Stimulated activated CD4-positive, alpha-beta T cell treated with anti-CD3 and anti-CD28 coated beads, Interleukin-15, amount 100 ng/mL, for 1 hour (primary cell): ENCODE measurements at regions not wholly inside any gene's neighbourhood (a gene's known extent, or its start where the extent isn't known, plus 50 kb on each side); places are given as distances from the start of the nearest gene placed in this dataset.

Experiments
- DNase-seq, 2 donors: peaks; one replicate each; pipeline ENCODE4 v3.0.0-alpha.2; 2020; ENCODE audit warnings: low read depth in 1 of 2, low spot score in 1 of 2

DNA sequence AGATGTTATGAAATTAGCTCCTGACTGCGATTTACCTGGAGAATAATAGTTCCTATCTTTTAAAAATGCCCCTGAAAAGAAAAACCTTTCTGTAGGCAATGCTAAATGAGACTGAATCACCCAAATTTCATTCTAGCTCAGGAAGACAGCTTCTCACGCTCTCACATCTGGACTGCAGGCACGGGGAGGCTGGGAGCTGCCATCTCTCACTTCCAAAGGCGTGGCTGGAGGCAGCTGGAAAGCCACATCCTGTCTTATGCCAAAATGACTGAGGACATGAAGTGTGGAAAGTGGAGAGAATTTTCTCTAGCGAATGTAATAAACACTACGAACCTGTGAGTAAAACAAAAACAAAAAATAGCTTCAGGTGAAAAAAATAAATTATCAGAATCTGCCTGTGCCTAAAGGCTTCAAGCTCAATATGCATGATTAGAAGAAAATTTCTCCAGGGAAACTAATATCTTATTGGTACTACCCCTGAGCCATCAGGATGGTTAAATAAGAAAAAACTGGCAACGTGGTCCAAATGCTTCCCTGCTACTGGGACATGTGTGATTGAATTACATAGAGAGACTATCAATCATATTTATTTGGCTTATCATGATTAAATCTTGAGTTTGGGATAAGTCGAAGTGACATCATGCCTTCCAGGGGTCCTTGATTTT is 58.1 kb upstream of the UBL3 start:
- no peak for DNase-seq

DNA sequence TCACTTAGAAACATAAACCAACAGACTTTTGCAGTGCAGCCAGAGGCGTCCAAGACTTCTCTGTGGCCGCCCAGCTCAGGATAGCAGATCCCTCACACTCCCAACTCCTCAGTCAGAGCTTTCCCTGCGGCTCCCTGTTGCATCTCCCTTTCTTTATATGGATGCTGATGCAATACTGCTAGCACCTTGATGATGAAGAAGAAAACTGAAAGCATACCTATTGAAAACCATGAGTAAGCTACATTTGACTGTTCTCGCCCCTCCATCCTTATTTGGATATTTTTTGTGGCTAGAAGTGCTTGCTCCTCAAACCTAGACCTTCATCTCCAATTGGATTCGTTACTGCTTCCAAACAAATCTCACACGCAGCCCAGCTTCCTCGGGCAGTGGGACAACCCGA is 57.3 kb upstream of the UBL3 start:
- no peak for DNase-seq

DNA sequence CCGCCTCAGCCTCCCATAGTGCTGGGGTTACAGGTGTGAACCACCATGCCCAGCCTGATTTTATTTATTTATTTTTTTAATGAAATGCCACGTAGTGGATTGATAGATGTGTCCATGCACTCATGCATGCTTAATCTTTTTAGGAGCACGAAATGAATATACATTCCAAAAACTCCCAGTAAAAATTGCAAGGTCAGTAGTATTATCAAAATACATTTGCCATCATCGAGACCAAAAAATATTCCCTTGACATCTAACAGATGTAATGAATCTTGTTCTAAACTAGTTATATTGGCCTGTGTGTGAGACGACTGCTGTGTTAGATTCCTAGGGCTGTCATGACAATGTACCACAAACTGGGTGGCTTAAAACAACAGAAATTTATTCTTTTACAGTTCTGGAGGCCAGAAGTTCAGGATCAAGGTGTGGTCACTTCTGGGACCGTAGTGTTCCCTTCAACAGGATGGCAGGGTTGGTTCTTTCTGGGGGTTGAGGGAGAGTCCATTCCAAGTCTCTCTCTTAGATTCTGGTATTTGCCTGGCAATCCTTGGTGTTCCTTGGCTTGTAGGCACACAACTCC is 56.1 kb upstream of the UBL3 start:
- DNase-seq, result no peak

DNA sequence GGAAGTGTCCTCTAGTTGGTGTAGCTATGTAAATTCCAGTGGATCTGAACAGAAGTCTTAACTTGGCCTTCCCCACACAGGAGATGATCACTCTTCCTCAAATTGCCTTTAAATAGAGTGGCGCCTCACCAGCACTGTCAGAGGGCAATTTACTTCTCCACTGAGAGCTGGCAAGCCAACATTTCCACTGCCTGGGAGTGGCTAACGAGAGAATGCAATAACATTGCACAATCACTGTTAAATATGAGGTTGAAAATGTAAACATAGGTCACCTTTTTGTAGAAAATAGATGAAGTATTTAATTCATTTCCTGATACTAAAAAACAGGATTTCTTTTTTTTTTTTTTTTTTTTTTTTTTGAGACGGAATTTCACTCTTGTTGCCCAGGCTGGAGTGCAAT is 55.4 kb upstream of the UBL3 start:
- DNase-seq, result no peak

DNA sequence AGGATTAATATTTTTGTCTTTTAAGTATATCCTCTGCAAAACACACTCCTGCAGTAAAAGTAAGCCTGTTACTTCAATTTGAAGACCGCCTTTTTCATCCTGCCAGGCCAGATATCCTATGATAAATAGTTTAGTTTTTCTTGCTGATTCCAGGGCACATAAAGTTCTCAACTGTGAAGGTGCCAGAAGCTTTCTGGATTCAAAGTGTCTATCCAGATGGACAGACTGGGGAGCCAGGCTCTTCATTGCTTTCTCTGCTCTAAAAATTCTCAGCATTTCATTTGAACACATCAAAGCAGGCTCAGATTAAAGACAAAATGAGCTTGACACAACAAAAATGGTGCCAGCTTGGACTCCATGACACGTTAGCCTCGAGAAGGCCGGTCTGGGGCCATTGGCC is 53.6 kb upstream of the UBL3 start:
- no peak for DNase-seq

DNA sequence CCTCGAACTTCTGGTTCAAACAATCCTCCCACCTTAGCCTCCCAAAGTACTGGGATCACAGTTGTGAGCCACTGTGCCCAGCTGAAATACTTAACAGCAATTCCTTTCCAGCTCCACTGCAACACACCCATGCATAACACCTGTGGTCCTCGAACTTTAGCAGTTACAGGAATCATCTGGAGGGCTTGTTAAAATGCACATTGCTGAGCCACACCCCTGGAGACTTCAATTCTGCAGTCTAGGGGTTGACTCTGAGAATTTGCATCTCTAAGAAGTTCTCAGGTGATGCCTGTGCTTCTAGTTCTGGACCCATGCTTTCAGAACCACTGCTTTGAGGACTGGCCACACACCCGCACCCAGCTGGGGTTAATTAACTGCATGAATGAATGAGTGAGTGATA is 53.1 kb upstream of the UBL3 start:
- DNase-seq, result no peak

DNA sequence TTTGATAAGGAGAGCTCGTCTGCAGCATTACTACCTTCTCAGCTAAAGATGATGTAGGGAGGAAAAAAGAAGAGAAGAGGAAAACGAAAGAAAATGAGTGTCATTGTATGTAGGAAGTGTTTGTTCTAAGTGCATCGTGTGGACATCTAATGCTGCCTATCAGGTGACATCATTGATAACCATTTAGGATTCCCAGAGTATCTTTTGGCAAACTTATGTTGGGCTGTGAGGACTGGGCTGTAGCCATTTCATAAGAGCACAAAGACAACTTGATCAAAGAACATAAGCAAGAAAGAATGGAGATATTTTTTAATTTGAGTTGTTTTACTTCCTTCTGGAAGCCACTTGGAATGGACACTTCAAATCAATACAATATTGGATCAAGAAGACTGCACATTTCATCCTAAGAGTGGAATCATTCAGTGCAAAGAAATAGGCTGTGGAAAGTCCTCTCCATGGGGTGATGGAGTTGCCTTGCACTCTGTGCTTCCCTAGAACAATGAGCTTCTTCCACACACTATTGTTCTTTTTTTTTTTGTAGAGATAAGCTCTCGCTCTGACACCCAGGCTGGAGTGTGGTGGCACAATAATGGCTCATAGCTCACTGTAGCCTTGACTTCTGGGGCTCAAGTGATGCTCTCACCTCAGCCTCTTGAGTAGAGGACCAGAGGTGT is 52.4 kb upstream of the UBL3 start:
- DNase-seq, result no peak

DNA sequence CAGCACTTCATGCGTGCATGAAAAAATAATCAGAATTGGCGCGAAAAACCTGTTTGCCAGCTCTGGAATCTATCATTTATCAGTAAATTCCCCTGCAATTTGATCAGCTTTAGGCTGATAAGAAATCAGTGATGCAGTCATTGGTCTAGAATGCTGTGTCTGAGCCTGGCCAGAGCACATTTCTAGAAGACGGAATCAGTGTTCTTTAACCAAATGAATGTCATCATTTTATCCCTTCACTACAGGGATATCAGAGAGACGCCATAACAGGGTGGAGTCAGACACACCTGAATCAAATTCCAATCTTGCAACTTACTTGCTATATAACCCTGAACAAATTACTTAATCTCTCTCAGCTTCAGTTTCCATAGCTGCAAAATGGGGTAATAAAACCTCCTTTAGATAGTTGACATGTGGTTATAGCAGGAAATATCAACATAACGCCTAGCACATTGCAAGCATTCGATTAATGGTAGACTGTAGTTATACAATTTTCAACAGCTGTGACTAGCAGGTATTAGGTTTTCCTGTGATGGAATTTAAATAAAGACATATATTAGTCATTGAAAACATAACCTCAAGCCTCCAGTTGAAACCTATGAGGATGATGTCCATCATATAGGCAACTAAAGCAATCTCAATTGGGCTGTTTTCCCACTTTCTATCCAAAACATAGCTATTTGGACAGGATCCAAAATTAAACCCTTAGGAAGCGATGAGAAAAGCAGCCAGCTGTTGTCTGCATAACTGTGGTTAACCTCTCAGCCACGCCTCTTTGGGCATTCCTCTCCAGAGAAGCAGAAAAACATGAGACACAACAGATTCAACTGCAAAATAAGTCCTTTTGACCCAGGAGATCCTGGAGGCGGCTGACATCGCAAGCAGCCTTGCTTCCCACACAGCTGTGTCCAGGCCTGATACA is 51.6 kb upstream of the UBL3 start:
- no peak for DNase-seq
